HCT116 (cell line): ENCODE measurements at regions not wholly inside any gene's neighbourhood (a gene's known extent, or its start where the extent isn't known, plus 50 kb on each side); places are given as distances from the start of the nearest gene placed in this dataset.

Source experiments
- ATAC-seq: fragments of 200-7000 bp; cut with Tn5 transposase; 2 replicates; pipeline ENCODE4 v1.9.1; 2020; ENCODE audit warnings: mild to moderate bottlenecking, moderate library complexity
- BruUV-seq: library from RNA; stranded (reverse); fragments of 400-500 nt; replicated peaks from 2 replicates; lab custom pipeline; 2021; lab: Mats Ljungman, UMichigan
- CTCF ChIA-PET: fragments of 300-600 bp; sonication (Branson Sonifier 250); formaldehyde crosslinking; loops from one replicate; lab custom pipeline; 2021; ENCODE audit warnings: antibody characterized with exemption; lab: Charles Lee
- POLR2A ChIA-PET: fragments of 300-600, 350-600 bp; sonication (Branson Sonifier 250); formaldehyde crosslinking; loops from one replicate; lab custom pipeline; 2021; ENCODE audit warnings: antibody characterized with exemption; lab: Charles Lee
- RAD21 ChIA-PET, 2 experiments: fragments of 300-600 bp; sonication (Branson Sonifier 250); formaldehyde crosslinking; loops; one replicate each; lab custom pipeline; 2023; ENCODE audit warnings: low total read pairs in 2 of 2; ENCODE audit not compliant: uncharacterized antibody in 2 of 2, unreplicated experiment in 2 of 2, low non-redundant PET in 1 of 2; lab: Charles Lee
- DNase-seq: peaks from one replicate; pipeline ENCODE4 v3.0.0-alpha.2; 2010; ENCODE audit warnings: low read depth, low spot score
- H2AFZ ChIP-seq: fragments of 200-600 bp; shearing (Covaris generic), sonication (generic); 2 replicates; pipeline ENCODE4 v1.6.1; 2017; ENCODE audit warnings: low read depth, mixed run types, mixed read lengths, antibody characterized with exemption, low read length; ENCODE audit not compliant: poor library complexity, severe bottlenecking
- H3K27ac ChIP-seq: 2 replicates; pipeline ENCODE4 v1.5.1; 2012; ENCODE audit warnings: low read depth, low read length
- H3K27me3 ChIP-seq: fragments of 200-600 bp; sonication (generic); 2 replicates; pipeline ENCODE4 v1.6.1; 2016; ENCODE audit warnings: mixed run types, low read length, mixed read lengths; ENCODE audit not compliant: insufficient read depth
- H3K36me3 ChIP-seq, 2 experiments: fragments of 200-500 bp in 1 of 2; fragments of 200-600 bp in 1 of 2; sonication (Bioruptor generic) in 1 of 2; sonication (generic) in 1 of 2; 2 replicates each; pipeline versions ENCODE4 v1.5.1 to v1.6.1; 2014 to 2016; ENCODE audit warnings: low read length in 2 of 2, inconsistent platforms in 1 of 2, mixed read lengths in 1 of 2, mixed run types in 1 of 2; ENCODE audit not compliant: insufficient read depth in 2 of 2, control insufficient read depth in 1 of 2
- H3K4me1 ChIP-seq, 2 experiments: fragments of 200-600 bp in 1 of 2; sonication (generic) in 1 of 2; 2 replicates each; pipeline versions ENCODE4 v1.5.1 to v1.6.1; 2012 to 2017; ENCODE audit warnings: low read length in 2 of 2, inconsistent platforms in 1 of 2, mild to moderate bottlenecking in 1 of 2, mixed read lengths in 1 of 2, mixed run types in 1 of 2, moderate library complexity in 1 of 2; ENCODE audit not compliant: insufficient read depth in 2 of 2, control insufficient read depth in 1 of 2
- H3K4me2 ChIP-seq: fragments of 200-600 bp; sonication (generic); 2 replicates; pipeline ENCODE4 v1.6.1; 2017; ENCODE audit warnings: mixed run types, low read length, mixed read lengths
- H3K4me3 ChIP-seq, 2 experiments: fragments of 200-600 bp in 1 of 2; sonication (generic) in 1 of 2; replicated peaks in 1 of 2; 2 replicates each; pipeline ENCODE4 v1.5.1; 2011 to 2016; ENCODE audit warnings: low read length in 2 of 2, control low read depth in 1 of 2, low read depth in 1 of 2, mild to moderate bottlenecking in 1 of 2, mixed read lengths in 1 of 2, mixed run types in 1 of 2
- H3K79me2 ChIP-seq: fragments of 200-600 bp; sonication (generic); 2 replicates; pipeline ENCODE4 v1.6.1; 2017; ENCODE audit warnings: mild to moderate bottlenecking, mixed run types, low read length, moderate library complexity, mixed read lengths; ENCODE audit not compliant: insufficient read depth
- H3K9ac ChIP-seq: fragments of 200-600 bp; sonication (generic); 2 replicates; pipeline ENCODE4 v1.6.1; 2016; ENCODE audit warnings: low read length, mixed read lengths
- H3K9me2 ChIP-seq: fragments of 200-600 bp; sonication (generic), shearing (Covaris generic); 2 replicates; pipeline ENCODE4 v1.6.1; 2017; ENCODE audit warnings: mixed run types, mild to moderate bottlenecking, moderate library complexity; ENCODE audit not compliant: insufficient read depth
- H3K9me3 ChIP-seq, 2 experiments: fragments of 200-500 bp in 1 of 2; fragments of 200-600 bp in 1 of 2; sonication (Bioruptor generic) in 1 of 2; sonication (generic) in 1 of 2; 2 replicates each; pipeline ENCODE4 v1.6.1; 2014 to 2017; ENCODE audit warnings: low read length in 2 of 2, mixed read lengths in 2 of 2, inconsistent platforms in 1 of 2, low read depth in 1 of 2, mild to moderate bottlenecking in 1 of 2, mixed run types in 1 of 2, moderate library complexity in 1 of 2; ENCODE audit not compliant: control insufficient read depth in 1 of 2, insufficient read depth in 1 of 2
- H4K20me1 ChIP-seq: fragments of 200-600 bp; sonication (generic), shearing (Covaris generic); 2 replicates; pipeline ENCODE4 v1.6.1; 2017; ENCODE audit warnings: mixed run types, mild to moderate bottlenecking, moderate library complexity; ENCODE audit not compliant: insufficient read depth
- ATF3 ChIP-seq: IDR thresholded peaks from 2 replicates; pipeline ENCODE4 v1.6.1; 2012
- CTCF ChIP-seq, 3 experiments: fragments of 200-600 bp in 1 of 3; sonication (generic) in 1 of 3; IDR thresholded peaks in 2 of 3; conservative IDR thresholded peaks in 1 of 3; 2 replicates each; pipeline ENCODE4 v1.5.1; 2012 to 2017; ENCODE audit warnings: low read depth in 2 of 3, low read length in 2 of 3, antibody characterized with exemption in 1 of 3, borderline replicate concordance in 1 of 3, control low read depth in 1 of 3, mild to moderate bottlenecking in 1 of 3, mixed read lengths in 1 of 3, mixed run types in 1 of 3, moderate library complexity in 1 of 3; ENCODE audit not compliant: insufficient read depth in 1 of 3
- EGR1 ChIP-seq: IDR thresholded peaks from 2 replicates; pipeline ENCODE4 v1.6.1; 2012; ENCODE audit warnings: low read depth
- ELF1 ChIP-seq: IDR thresholded peaks from 2 replicates; pipeline ENCODE4 v1.6.1; 2012; ENCODE audit warnings: low read depth, borderline replicate concordance
- EZH2 ChIP-seq: fragments of 200-600 bp; sonication (generic); IDR thresholded peaks from 2 replicates; pipeline ENCODE4 v1.6.1; 2017; ENCODE audit warnings: antibody characterized with exemption, mixed run types
- FOSL1 ChIP-seq: IDR thresholded peaks from 2 replicates; pipeline ENCODE4 v1.6.1; 2012; ENCODE audit warnings: low read depth
- JUND ChIP-seq: IDR thresholded peaks from 2 replicates; pipeline ENCODE4 v1.6.1; 2012
- POLR2A ChIP-seq: IDR thresholded peaks from 2 replicates; pipeline ENCODE4 v1.7.0; 2011; ENCODE audit warnings: borderline replicate concordance; ENCODE audit not compliant: insufficient read depth, insufficient read length; ENCODE audit errors: extremely low read depth
- RAD21 ChIP-seq: IDR thresholded peaks from 2 replicates; pipeline ENCODE4 v1.6.1; 2012; ENCODE audit warnings: low read depth, mild to moderate bottlenecking
- REST ChIP-seq: IDR thresholded peaks from 2 replicates; pipeline ENCODE4 v1.6.1; 2012; ENCODE audit warnings: low read depth
- SIN3A ChIP-seq: IDR thresholded peaks from 2 replicates; pipeline ENCODE4 v1.6.1; 2012; ENCODE audit warnings: low read depth
- SP1 ChIP-seq: IDR thresholded peaks from 2 replicates; pipeline ENCODE4 v1.6.1; 2012; ENCODE audit warnings: low read depth
- SRF ChIP-seq: IDR thresholded peaks from 2 replicates; pipeline ENCODE4 v1.6.1; 2012; ENCODE audit warnings: low read depth
- TCF7L2 ChIP-seq: IDR thresholded peaks from 2 replicates; pipeline ENCODE4 v1.7.0; 2011; ENCODE audit warnings: borderline replicate concordance, inconsistent platforms; ENCODE audit not compliant: insufficient read depth, insufficient read length; ENCODE audit errors: extremely low read depth
- YY1 ChIP-seq: IDR thresholded peaks from 2 replicates; pipeline ENCODE4 v1.6.1; 2011; ENCODE audit warnings: low read length, low read depth, moderate library complexity, mild to moderate bottlenecking; ENCODE audit not compliant: insufficient replicate concordance; ENCODE audit errors: extremely low read depth
- intact Hi-C: fragments of 100-400 bp; cut with micrococcal nuclease; formaldehyde crosslinking; loops from 2 replicates; pipeline ENCODE4 v1.10.0; 2022

GRCh38 chr11:79966592-79966991 is 525.8 kb upstream of the TENM4 start:
- H2AFZ ChIP-seq: no peak overlapping the region
- no peaks in the 10 kb centered on the region for H3K4me1 ChIP-seq
- H3K9ac ChIP-seq: no peak overlapping the region
- H3K4me2 ChIP-seq: no peak overlapping the region
- H3K27ac ChIP-seq: no peak overlapping the region
- no peaks in the 10 kb centered on the region for H4K20me1 ChIP-seq
- ChIA-PET POLR2A (no interaction called here), RAD21 (no interaction called here), CTCF (no interaction called here)
- intact Hi-C loops: no loop called here
- no peaks in the 10 kb centered on the region for H3K27me3 ChIP-seq
- H3K4me3 ChIP-seq: no peak overlapping the region
- ATAC-seq (no peak), DNase-seq (no peak)
- H3K79me2 ChIP-seq: no peaks in the 10 kb centered on the region
- no peak for TF ChIP-seq SP1
- no peak for TF ChIP-seq SRF
- no peak for TF ChIP-seq FOSL1
- no peak for TF ChIP-seq TCF7L2
- TF ChIP-seq JUND: no peak
- TF ChIP-seq EGR1: no peak
- no peaks in the 10 kb centered on the region for H3K9me2 ChIP-seq
- no peaks in the 10 kb centered on the region for H3K36me3 ChIP-seq
- BruUV-seq: no TSS peak
- peaks cover 4 to 14% of the 10 kb centered on the region in 2 experiments; a peak in 2 of 4 replicates for H3K9me3 ChIP-seq

- H3K4me2 ChIP-seq: no peak overlapping the region
- RAD21 ChIA-PET: no interaction called here
- no peak overlapping the region for H3K4me3 ChIP-seq
- H3K9ac ChIP-seq: no peak overlapping the region
- H3K9me2 ChIP-seq: no peaks in the 10 kb centered on the region
- no peak for DNase-seq
- H4K20me1 ChIP-seq: no peaks in the 10 kb centered on the region
- no peak for ATAC-seq
- peaks cover 4 to 12% of the 10 kb centered on the region in 2 experiments; a peak in 2 of 4 replicates for H3K9me3 ChIP-seq
- no peaks in the 10 kb centered on the region for H3K36me3 ChIP-seq
- H3K27ac ChIP-seq: no peak overlapping the region
- POLR2A ChIA-PET: no interaction called here
- H3K27me3 ChIP-seq: no peaks in the 10 kb centered on the region
- no peaks in the 10 kb centered on the region for H3K79me2 ChIP-seq
- CTCF ChIA-PET: no interaction called here
- no peak overlapping the region for H2AFZ ChIP-seq
- intact Hi-C loops: no loop called here
- no TSS peak for BruUV-seq
- H3K4me1 ChIP-seq: no peaks in the 10 kb centered on the region
- no peak for TF ChIP-seq SP1
- TF ChIP-seq EZH2: no peak
- no peak for TF ChIP-seq POLR2A
- no peak for TF ChIP-seq JUND
- no peak for TF ChIP-seq REST
- no peak for TF ChIP-seq ATF3
- TF ChIP-seq FOSL1: no peak
- TF ChIP-seq YY1: no peak
- no peak for TF ChIP-seq CTCF (IDR thresholded peaks at IDR 0.05 in 2 of 3, conservative IDR thresholded peaks at IDR 0.05 in 1 of 3; ENCODE audit: borderline replicate concordance in 1 of 3, insufficient read depth in 1 of 3, low read depth in 2 of 3, low read length in 2 of 3)
- no peak for TF ChIP-seq RAD21
- TF ChIP-seq TCF7L2: no peak
- no peak for TF ChIP-seq ELF1
- TF ChIP-seq SIN3A: no peak
- TF ChIP-seq SRF: no peak
Measured at GRCh38 chr11:79963856-79964645, 523.2 kb upstream of the TENM4 start.
